ENCODE measurements at regions not wholly inside any gene's neighbourhood (a gene's known extent, or its start where the extent isn't known, plus 50 kb on each side); places are given as distances from the start of the nearest gene placed in this dataset.

DNA sequence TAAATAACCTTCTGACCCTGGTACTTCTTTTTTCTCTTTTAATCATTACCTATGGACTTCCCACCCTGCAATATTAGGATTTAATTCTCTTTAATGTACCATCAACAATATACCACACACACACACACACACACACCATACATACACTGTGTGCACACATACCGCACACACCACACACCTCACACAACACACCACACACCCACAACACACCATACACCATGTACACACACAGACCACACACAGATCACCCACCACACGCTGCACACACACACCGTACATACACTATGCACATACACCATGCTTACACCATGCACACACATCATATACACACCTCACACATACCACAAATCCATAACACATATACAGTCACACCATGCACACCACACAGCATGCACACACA lies 57.4 kb upstream of the MAP3K4 start (continued):
- TF ChIP-seq, protein P1, sequence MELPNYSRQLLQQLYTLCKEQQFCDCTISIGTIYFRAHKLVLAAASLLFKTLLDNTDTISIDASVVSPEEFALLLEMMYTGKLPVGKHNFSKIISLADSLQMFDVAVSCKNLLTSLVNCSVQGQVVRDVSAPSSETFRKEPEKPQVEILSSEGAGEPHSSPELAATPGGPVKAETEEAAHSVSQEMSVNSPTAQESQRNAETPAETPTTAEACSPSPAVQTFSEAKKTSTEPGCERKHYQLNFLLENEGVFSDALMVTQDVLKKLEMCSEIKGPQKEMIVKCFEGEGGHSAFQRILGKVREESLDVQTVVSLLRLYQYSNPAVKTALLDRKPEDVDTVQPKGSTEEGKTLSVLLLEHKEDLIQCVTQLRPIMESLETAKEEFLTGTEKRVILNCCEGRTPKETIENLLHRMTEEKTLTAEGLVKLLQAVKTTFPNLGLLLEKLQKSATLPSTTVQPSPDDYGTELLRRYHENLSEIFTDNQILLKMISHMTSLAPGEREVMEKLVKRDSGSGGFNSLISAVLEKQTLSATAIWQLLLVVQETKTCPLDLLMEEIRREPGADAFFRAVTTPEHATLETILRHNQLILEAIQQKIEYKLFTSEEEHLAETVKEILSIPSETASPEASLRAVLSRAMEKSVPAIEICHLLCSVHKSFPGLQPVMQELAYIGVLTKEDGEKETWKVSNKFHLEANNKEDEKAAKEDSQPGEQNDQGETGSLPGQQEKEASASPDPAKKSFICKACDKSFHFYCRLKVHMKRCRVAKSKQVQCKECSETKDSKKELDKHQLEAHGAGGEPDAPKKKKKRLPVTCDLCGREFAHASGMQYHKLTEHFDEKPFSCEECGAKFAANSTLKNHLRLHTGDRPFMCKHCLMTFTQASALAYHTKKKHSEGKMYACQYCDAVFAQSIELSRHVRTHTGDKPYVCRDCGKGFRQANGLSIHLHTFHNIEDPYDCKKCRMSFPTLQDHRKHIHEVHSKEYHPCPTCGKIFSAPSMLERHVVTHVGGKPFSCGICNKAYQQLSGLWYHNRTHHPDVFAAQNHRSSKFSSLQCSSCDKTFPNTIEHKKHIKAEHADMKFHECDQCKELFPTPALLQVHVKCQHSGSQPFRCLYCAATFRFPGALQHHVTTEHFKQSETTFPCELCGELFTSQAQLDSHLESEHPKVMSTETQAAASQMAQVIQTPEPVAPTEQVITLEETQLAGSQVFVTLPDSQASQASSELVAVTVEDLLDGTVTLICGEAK (IDR thresholded peaks at IDR 0.05; ENCODE audit: borderline replicate concordance) = no peak
- no peak for TF ChIP-seq TBL1XR1 (IDR thresholded peaks at IDR 0.05; ENCODE audit: low read depth, low read length)

DNA sequence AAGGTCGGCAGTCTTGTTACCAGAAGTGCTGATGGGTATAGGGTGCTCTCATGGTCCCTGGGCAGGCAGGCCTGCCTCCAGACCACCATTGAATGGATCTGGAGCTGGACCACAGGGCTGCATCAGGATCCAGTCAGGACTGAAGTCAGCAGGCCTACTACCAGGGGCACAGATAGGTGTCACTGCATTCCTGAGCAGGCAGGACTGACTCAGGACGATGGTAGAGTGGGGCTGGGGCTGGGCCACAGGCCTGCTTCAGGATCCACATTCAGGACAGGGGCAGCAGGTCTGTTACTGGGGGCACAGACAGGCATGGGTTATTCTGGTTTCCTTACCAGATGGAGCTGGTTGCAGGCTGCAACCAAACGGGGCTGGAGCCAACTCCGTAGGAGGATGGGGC lies 51.4 kb upstream of the MAP3K4 start:
- H3K4me2 ChIP-seq (ENCODE audit: control insufficient read depth, insufficient read depth) = no peak overlapping the region
- no peaks in the 10 kb centered on the region for H3K79me2 ChIP-seq (ENCODE audit: control insufficient read depth, insufficient read depth, low read length)
- no peaks in the 10 kb centered on the region for H4K20me1 ChIP-seq (ENCODE audit: control insufficient read depth, insufficient read depth)
- H3K27me3 ChIP-seq (replicated peaks in 1 of 2; ENCODE audit: control insufficient read depth in 2 of 2, insufficient read depth in 2 of 2, low read length in 1 of 2) = no peaks in the 10 kb centered on the region
- POLR2A ChIA-PET = interaction anchor here (0.9 kb wide), 1 partner anchor 157 kb away, joined by 3 read pairs; no protein-coding TSS in a partner anchor
- H3K36me3 ChIP-seq (ENCODE audit: control insufficient read depth in 2 of 2, insufficient read depth in 2 of 2, low read length in 1 of 2) = no peaks in the 10 kb centered on the region
- H3K4me3 ChIP-seq = no peak overlapping the region
- H3K4me1 ChIP-seq (ENCODE audit: control insufficient read depth, insufficient read depth, low read length) = no peaks in the 10 kb centered on the region
- intact Hi-C loops (cut with micrococcal nuclease; ENCODE audit: unreplicated experiment) = no loop called here
- no peak for TF ChIP-seq CHD4 (IDR thresholded peaks at IDR 0.05)
- TF ChIP-seq, protein P2, sequence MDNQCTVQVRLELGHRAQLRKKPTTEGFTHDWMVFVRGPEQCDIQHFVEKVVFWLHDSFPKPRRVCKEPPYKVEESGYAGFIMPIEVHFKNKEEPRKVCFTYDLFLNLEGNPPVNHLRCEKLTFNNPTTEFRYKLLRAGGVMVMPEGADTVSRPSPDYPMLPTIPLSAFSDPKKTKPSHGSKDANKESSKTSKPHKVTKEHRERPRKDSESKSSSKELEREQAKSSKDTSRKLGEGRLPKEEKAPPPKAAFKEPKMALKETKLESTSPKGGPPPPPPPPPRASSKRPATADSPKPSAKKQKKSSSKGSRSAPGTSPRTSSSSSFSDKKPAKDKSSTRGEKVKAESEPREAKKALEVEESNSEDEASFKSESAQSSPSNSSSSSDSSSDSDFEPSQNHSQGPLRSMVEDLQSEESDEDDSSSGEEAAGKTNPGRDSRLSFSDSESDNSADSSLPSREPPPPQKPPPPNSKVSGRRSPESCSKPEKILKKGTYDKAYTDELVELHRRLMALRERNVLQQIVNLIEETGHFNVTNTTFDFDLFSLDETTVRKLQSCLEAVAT (IDR thresholded peaks at IDR 0.05) = no peak
- CTCF ChIA-PET = interaction anchor here (2.2 kb wide), 1 partner anchor 11 kb away, joined by 16 read pairs; no protein-coding TSS in a partner anchor
- no peak for DNase-seq (ENCODE audit: low read depth, low spot score)
- in situ Hi-C loops (cut with MboI) = no loop called here
- RAD21 ChIA-PET (ENCODE audit: unreplicated experiment) = no interaction called here
- no peak overlapping the region for H3K27ac ChIP-seq (ENCODE audit: control insufficient read depth, insufficient read depth)
- SMC1A ChIA-PET (ENCODE audit: uncharacterized antibody, unreplicated experiment) = no interaction called here
- H3K9me3 ChIP-seq (replicated peaks; ENCODE audit: control insufficient read depth, insufficient read depth, low read length) = no peaks in the 10 kb centered on the region
- no peak overlapping the region for H3K9ac ChIP-seq (ENCODE audit: control insufficient read depth, insufficient read depth, low read length)
- ATAC-seq = no peak
- FAIRE-seq = no peak
- no TSS peak for BruUV-seq (replicated peaks)
- H2AFZ ChIP-seq (ENCODE audit: control insufficient read depth, low read depth, low read length) = no peak overlapping the region
- 22% methylated on average over 4 of the region's 4 CpGs for WGBS (ENCODE audit: insufficient coverage, insufficient replicate concordance, low lambda C conversion rate, missing lambda C conversion rate)

Measured in GM12878 (cell line).